Nephron (organoid): ENCODE measurements at regions not wholly inside any gene's neighbourhood (a gene's known extent, or its start where the extent isn't known, plus 50 kb on each side); places are given as distances from the start of the nearest gene placed in this dataset.
A peak's percentile ranks its signal among the peaks of the same experiment; 100 is the strongest.

Source experiments
- H3K27ac Mint-ChIP-seq, 3 experiments: 2 replicates each; pipeline ENCODE4 v1.8.0; 2020; ENCODE audit warnings: mixed read lengths in 3 of 3, mild to moderate bottlenecking in 2 of 3, moderate library complexity in 1 of 3
- H3K27me3 Mint-ChIP-seq: 2 replicates; pipeline ENCODE4 v1.8.0; 2021; ENCODE audit warnings: low read depth, mild to moderate bottlenecking, moderate library complexity, mixed read lengths
- H3K36me3 Mint-ChIP-seq: 2 replicates; pipeline ENCODE4 v1.8.0; 2020; ENCODE audit warnings: low read depth, mixed read lengths
- H3K4me1 Mint-ChIP-seq: 2 replicates; pipeline ENCODE4 v1.8.0; 2020; ENCODE audit warnings: mixed read lengths
- H3K4me3 Mint-ChIP-seq, 3 experiments: 2 replicates each; pipeline ENCODE4 v1.8.0; 2020; ENCODE audit warnings: mild to moderate bottlenecking in 3 of 3, mixed read lengths in 3 of 3, moderate library complexity in 2 of 3
- H3K9me3 Mint-ChIP-seq: 2 replicates; pipeline ENCODE4 v1.8.0; 2020; ENCODE audit warnings: mixed read lengths
- CTCF ChIP-seq, 3 experiments: fragments of 200-600 bp; sonication (generic); IDR thresholded peaks; one replicate each; pipeline ENCODE4 v1.5.0; 2021; ENCODE audit warnings: antibody characterized with exemption in 3 of 3; ENCODE audit not compliant: unreplicated experiment in 3 of 3

DNA sequence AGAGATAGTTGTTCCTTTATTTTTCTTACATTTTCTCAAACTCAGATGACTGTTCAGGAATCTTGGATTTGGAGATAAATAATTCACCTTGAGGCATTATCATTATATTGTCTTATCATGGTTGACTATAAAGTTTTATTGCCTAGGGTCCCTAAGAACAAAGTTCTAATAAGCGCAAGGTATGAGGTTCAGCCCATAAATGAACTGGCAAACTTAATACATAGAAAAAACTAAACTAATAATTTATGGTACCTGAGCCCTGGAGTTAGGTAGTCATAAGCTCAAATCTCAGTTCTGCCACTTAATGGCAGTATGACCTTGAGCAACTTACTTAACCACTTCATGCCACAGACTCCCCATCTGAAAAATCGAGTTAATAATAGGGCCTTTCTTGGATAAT, 334.0 kb upstream of the PBX1 start:
- TF ChIP-seq CTCF (IDR thresholded peaks at IDR 0.05; ENCODE audit: unreplicated experiment in 3 of 3), result no peak
- peaks cover 19% of the 10 kb centered on the region for H3K9me3 Mint-ChIP-seq
- H3K36me3 Mint-ChIP-seq, result no peaks in the 10 kb centered on the region
- no peaks in the 10 kb centered on the region for H3K4me1 Mint-ChIP-seq
- H3K4me3 Mint-ChIP-seq, result no peak overlapping the region
- H3K27me3 Mint-ChIP-seq, result no peaks in the 10 kb centered on the region
- no peak overlapping the region for H3K27ac Mint-ChIP-seq

GRCh38 chr1:164226977-164227376, 332.0 kb upstream of the PBX1 start:
- Mint-ChIP-seq H3K9me3 (peaks cover 16% of the 10 kb centered on the region), H3K27me3 (no peaks in the 10 kb centered on the region), H3K4me3 (no peak overlapping the region), H3K27ac (no peak overlapping the region), H3K4me1 (no peaks in the 10 kb centered on the region), H3K36me3 (no peaks in the 10 kb centered on the region)
- no peak for TF ChIP-seq CTCF (IDR thresholded peaks at IDR 0.05; ENCODE audit: unreplicated experiment in 3 of 3)

DNA sequence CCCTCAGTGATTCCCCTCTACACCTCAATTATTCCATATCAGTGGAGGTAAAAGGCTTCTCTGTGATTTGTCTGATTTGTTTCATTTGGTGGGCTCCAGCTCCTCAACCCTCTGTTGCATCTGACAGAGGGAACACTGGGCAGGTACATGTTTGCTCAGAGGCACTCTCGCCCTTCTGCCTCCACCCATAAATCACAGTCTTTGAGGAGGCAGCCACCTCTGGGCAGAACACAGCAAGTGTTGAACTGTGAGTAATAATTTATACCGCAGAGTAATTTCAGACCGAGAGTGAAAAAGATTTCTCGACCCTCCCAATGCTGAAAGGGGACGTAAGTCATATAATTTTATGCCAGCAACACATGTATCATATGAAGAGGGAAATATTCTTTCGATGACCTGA, 330.1 kb upstream of the PBX1 start:
- no peaks in the 10 kb centered on the region for H3K27me3 Mint-ChIP-seq

DNA sequence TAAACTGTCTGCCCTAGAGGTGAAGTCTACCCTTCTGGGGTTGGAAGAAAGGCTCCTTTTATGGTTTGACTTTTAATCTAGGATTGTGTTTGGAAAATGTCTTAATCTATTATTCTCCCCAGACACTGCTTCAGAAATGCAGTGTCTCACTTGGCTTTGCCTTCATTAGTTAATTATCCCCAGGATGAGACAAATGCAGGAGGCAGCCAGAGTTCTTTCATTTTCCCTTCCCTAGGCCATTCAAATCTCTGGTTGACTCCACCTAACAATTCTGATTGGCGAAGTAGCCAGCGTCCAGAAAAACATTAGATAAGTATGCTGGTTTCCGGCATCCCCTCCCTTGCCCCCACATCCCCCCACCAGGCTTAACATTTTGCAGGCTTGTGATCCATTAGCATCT, 325.8 kb upstream of the PBX1 start:
- Mint-ChIP-seq H3K4me1 (no peaks in the 10 kb centered on the region), H3K27me3 (no peaks in the 10 kb centered on the region), H3K36me3 (no peaks in the 10 kb centered on the region), H3K9me3 (peaks cover 11% of the 10 kb centered on the region), H3K27ac (no peak overlapping the region), H3K4me3 (no peak overlapping the region)
- TF ChIP-seq CTCF (IDR thresholded peaks at IDR 0.05; ENCODE audit: unreplicated experiment in 3 of 3), result no peak

More for the DNA sequence above, 330.1 kb upstream of the PBX1 start:
- H3K4me1 Mint-ChIP-seq, result no peaks in the 10 kb centered on the region
- no peaks in the 10 kb centered on the region for H3K36me3 Mint-ChIP-seq
- TF ChIP-seq CTCF (IDR thresholded peaks at IDR 0.05; ENCODE audit: unreplicated experiment in 3 of 3), result no peak
- H3K4me3 Mint-ChIP-seq, result no peak overlapping the region
- peak overlapping the region in 1 of 3 experiments; percentile 11 for H3K27ac Mint-ChIP-seq
- peaks cover 6% of the 10 kb centered on the region for H3K9me3 Mint-ChIP-seq

- TF ChIP-seq CTCF (IDR thresholded peaks at IDR 0.05; ENCODE audit: unreplicated experiment in 3 of 3), result no peak
- Mint-ChIP-seq H3K4me3 (no peak overlapping the region), H3K4me1 (no peaks in the 10 kb centered on the region), H3K36me3 (no peaks in the 10 kb centered on the region), H3K27ac (no peak overlapping the region), H3K9me3 (peaks cover 3% of the 10 kb centered on the region), H3K27me3 (no peaks in the 10 kb centered on the region)
Observed at GRCh38 chr1:164240081-164240480, 318.9 kb upstream of the PBX1 start.

DNA sequence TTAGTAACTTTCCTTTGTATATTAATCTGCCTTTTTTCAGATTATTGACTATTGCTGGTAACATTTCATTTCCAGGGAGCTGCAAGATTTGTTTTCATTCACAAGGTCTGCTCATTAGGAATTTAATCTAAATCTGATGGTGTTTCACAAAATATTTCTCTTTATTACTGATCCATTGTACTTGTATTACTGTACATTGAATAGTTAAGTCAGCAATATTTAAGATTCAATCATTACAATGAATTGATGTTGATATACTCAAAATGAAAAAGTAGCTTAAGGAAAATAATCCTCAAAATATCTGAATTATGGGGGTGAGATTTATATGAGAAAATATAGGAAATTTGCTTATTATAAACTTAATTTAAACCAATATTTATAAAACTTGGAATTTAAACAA, 308.6 kb upstream of the PBX1 start:
- H3K4me3 Mint-ChIP-seq, result no peak overlapping the region
- H3K9me3 Mint-ChIP-seq, result peaks cover 27% of the 10 kb centered on the region
- no peaks in the 10 kb centered on the region for H3K27me3 Mint-ChIP-seq
- H3K36me3 Mint-ChIP-seq, result no peaks in the 10 kb centered on the region
- TF ChIP-seq CTCF (IDR thresholded peaks at IDR 0.05; ENCODE audit: unreplicated experiment in 3 of 3), result no peak
- H3K4me1 Mint-ChIP-seq, result peaks cover 7% of the 10 kb centered on the region
- H3K27ac Mint-ChIP-seq, result no peak overlapping the region
